IMR-90 (cell line): ENCODE measurements at regions not wholly inside any gene's neighbourhood (a gene's known extent, or its start where the extent isn't known, plus 50 kb on each side); places are given as distances from the start of the nearest gene placed in this dataset.

Source experiments
- ATAC-seq: fragments of 200-7000 bp; cut with Tn5 transposase; 2 replicates; pipeline ENCODE4 v1.9.1; 2020; ENCODE audit warnings: low read depth, mild to moderate bottlenecking, moderate library complexity
- BruUV-seq: library from RNA; stranded (reverse); fragments of 400-500 nt; replicated peaks from 2 replicates; lab custom pipeline; 2021; lab: Mats Ljungman, UMichigan
- CTCF ChIA-PET: fragments of 300-600 bp; formaldehyde crosslinking; extraction: SDS; loops from one replicate; lab custom pipeline; 2021; ENCODE audit warnings: antibody characterized with exemption; lab: Yijun Ruan, JAX
- POLR2A ChIA-PET: fragments of 300-600 bp; sonication (Branson Sonifier 250); formaldehyde crosslinking; loops from one replicate; lab custom pipeline; 2022; ENCODE audit warnings: antibody characterized with exemption; ENCODE audit not compliant: unreplicated experiment; lab: Charles Lee
- DNase-seq: peaks from one replicate; pipeline ENCODE4 v3.0.0; 2013
- H2AFZ ChIP-seq: replicated peaks from 2 replicates; pipeline ENCODE3; 2013; ENCODE audit warnings: low read length, mild to moderate bottlenecking; ENCODE audit not compliant: poor library complexity
- H2AK5ac ChIP-seq: 2 replicates; pipeline ENCODE4 v1.6.1; 2013; ENCODE audit warnings: low read depth, low read length, inconsistent platforms
- H2AK9ac ChIP-seq: replicated peaks from 2 replicates; pipeline ENCODE3; 2013; ENCODE audit warnings: mild to moderate bottlenecking, low read depth, low read length, moderate library complexity; ENCODE audit not compliant: poor library complexity
- H2BK120ac ChIP-seq: 2 replicates; pipeline ENCODE4 v1.6.1; 2013; ENCODE audit warnings: low read depth, low read length, inconsistent platforms
- H2BK15ac ChIP-seq: 3 replicates; pipeline ENCODE4 v1.6.1; 2013; ENCODE audit warnings: low read depth, low read length, inconsistent platforms
- H2BK20ac ChIP-seq: 2 replicates; pipeline ENCODE4 v1.6.1; 2013; ENCODE audit warnings: low read depth, mild to moderate bottlenecking, inconsistent platforms, low read length, moderate library complexity
- H2BK5ac ChIP-seq: 2 replicates; pipeline ENCODE4 v1.6.1; 2013; ENCODE audit warnings: mild to moderate bottlenecking, low read depth, low read length, inconsistent platforms; ENCODE audit not compliant: poor library complexity, severe bottlenecking
- H3K14ac ChIP-seq: replicated peaks from 2 replicates; pipeline ENCODE4 v1.6.1; 2013; ENCODE audit warnings: low read depth, low read length, inconsistent platforms
- H3K18ac ChIP-seq: 2 replicates; pipeline ENCODE4 v1.6.1; 2013; ENCODE audit warnings: low read depth, low read length, control low read depth
- H3K23ac ChIP-seq: 2 replicates; pipeline ENCODE4 v1.6.1; 2013; ENCODE audit warnings: low read depth, low read length, inconsistent platforms
- H3K27ac ChIP-seq: 2 replicates; pipeline ENCODE4 v1.5.1; 2013; ENCODE audit warnings: mild to moderate bottlenecking, control low read depth, low read length; ENCODE audit not compliant: insufficient read depth
- H3K27me3 ChIP-seq: 2 replicates; pipeline ENCODE4 v1.6.1; 2013; ENCODE audit warnings: low read length; ENCODE audit not compliant: control insufficient read depth, insufficient read depth
- H3K36me3 ChIP-seq: 2 replicates; pipeline ENCODE4 v1.6.1; 2013; ENCODE audit warnings: low read length, mixed read lengths; ENCODE audit not compliant: control insufficient read depth, insufficient read depth
- H3K4ac ChIP-seq: 2 replicates; pipeline ENCODE4 v1.6.1; 2013; ENCODE audit warnings: low read depth, low read length, inconsistent platforms
- H3K4me1 ChIP-seq: 2 replicates; pipeline ENCODE4 v1.6.1; 2013; ENCODE audit warnings: low read length, mixed read lengths; ENCODE audit not compliant: control insufficient read depth, insufficient read depth
- H3K4me2 ChIP-seq: 2 replicates; pipeline ENCODE4 v1.6.1; 2013; ENCODE audit warnings: low read depth, mild to moderate bottlenecking, control low read depth, low read length, moderate library complexity
- H3K4me3 ChIP-seq: 2 replicates; pipeline ENCODE4 v1.5.1; 2013; ENCODE audit warnings: low read depth, mild to moderate bottlenecking, control low read depth, low read length, moderate library complexity; ENCODE audit not compliant: insufficient read depth
- H3K56ac ChIP-seq: 2 replicates; pipeline ENCODE4 v1.6.1; 2013; ENCODE audit warnings: low read length, inconsistent platforms; ENCODE audit not compliant: insufficient read depth; ENCODE audit errors: extremely low read depth
- H3K79me1 ChIP-seq, 2 experiments: 2 replicates each; pipeline ENCODE4 v1.6.1; 2013; ENCODE audit warnings: low read length in 2 of 2, inconsistent platforms in 1 of 2, low read depth in 1 of 2
- H3K9ac ChIP-seq: 2 replicates; pipeline ENCODE4 v1.6.1; 2013; ENCODE audit warnings: low read depth, low read length, control low read depth
- H3K9me1 ChIP-seq: 2 replicates; pipeline ENCODE4 v1.6.1; 2013; ENCODE audit warnings: low read length, inconsistent platforms; ENCODE audit not compliant: insufficient read depth
- H3K9me3 ChIP-seq: 2 replicates; pipeline ENCODE4 v1.6.1; 2013; ENCODE audit warnings: low read length; ENCODE audit not compliant: control insufficient read depth, insufficient read depth
- H4K20me1 ChIP-seq: 2 replicates; pipeline ENCODE4 v1.6.1; 2013; ENCODE audit warnings: low read length, inconsistent platforms; ENCODE audit not compliant: insufficient read depth
- H4K5ac ChIP-seq: 2 replicates; pipeline ENCODE4 v1.6.1; 2013; ENCODE audit warnings: mild to moderate bottlenecking, low read depth, low read length, control low read depth
- H4K8ac ChIP-seq, 2 experiments: 2 replicates each; pipeline ENCODE4 v1.6.1; 2013; ENCODE audit warnings: low read depth in 2 of 2, low read length in 2 of 2, control low read depth in 1 of 2, inconsistent platforms in 1 of 2
- H4K91ac ChIP-seq: 2 replicates; pipeline ENCODE4 v1.6.1; 2013; ENCODE audit warnings: low read depth, low read length, inconsistent platforms; ENCODE audit not compliant: insufficient read depth
- BHLHE40 ChIP-seq: fragments of 150-350 bp; IDR thresholded peaks from 2 replicates; pipeline ENCODE4 v1.6.1; 2016; ENCODE audit warnings: mild to moderate bottlenecking, low read depth, low read length
- ELK1 ChIP-seq: fragments of 150-350 bp; IDR thresholded peaks from 2 replicates; pipeline ENCODE4 v1.6.1; 2016; ENCODE audit warnings: low read depth, mild to moderate bottlenecking, low read length, moderate library complexity, borderline replicate concordance
- MAZ ChIP-seq: IDR thresholded peaks from 2 replicates; pipeline ENCODE4 v1.6.1; 2012; ENCODE audit warnings: low read depth, mild to moderate bottlenecking, low read length, improper control_type of control experiment, moderate library complexity, borderline replicate concordance
- POLR2A ChIP-seq: IDR thresholded peaks from 2 replicates; pipeline ENCODE4 v1.6.1; 2012; ENCODE audit warnings: mild to moderate bottlenecking, low read depth, low read length
- WGBS, 2 experiments: methylation state at CpG; one replicate each; pipeline versions ENCODE4 v1.1.5 to v1.1.7; 2013; ENCODE audit warnings: missing lambda C conversion rate in 2 of 2; ENCODE audit not compliant: insufficient read length in 1 of 2; ENCODE audit errors: extremely low coverage in 2 of 2; 5-methylcytosine and 5-hydroxymethylcytosine counted together
- dilution Hi-C: fragments of 300-500 bp; cut with HindIII; formaldehyde crosslinking; loops from one replicate; pipeline ENCODE4 v1.14.3; 2018; ENCODE audit warnings: low sequenced_read_pairs; ENCODE audit not compliant: unreplicated experiment
- in situ Hi-C: fragments of 300-500 bp; cut with MboI; formaldehyde crosslinking; loops from 3 replicates; pipeline ENCODE4 v1.14.3; 2019; ENCODE audit warnings: low sequenced_read_pairs, inconsistent platforms, mixed read lengths
- intact Hi-C: fragments of 100-400 bp; cut with micrococcal nuclease; formaldehyde crosslinking; loops from 2 replicates; pipeline ENCODE4 v1.10.0; 2022

- Histone ChIP-seq H2BK5ac (no peak overlapping the region), H4K91ac (no peak overlapping the region), H4K8ac (peak overlapping the region in 1 of 2 experiments; percentile 42; a peak in 2 of 4 replicates), H3K27ac (no peak overlapping the region), H2AFZ (peak overlapping the region; percentile 79), H2BK20ac (no peak overlapping the region), H3K4me2 (no peak overlapping the region), H3K4me3 (no peak overlapping the region), H2AK5ac (no peak overlapping the region), H3K14ac (0 out of 2 replicates have a peak overlapping the region, but pooled peaks have one; percentile 35), H4K20me1 (no peaks in the 10 kb centered on the region), H2AK9ac (peak overlapping the region; percentile 81), H4K5ac (no peak overlapping the region), H3K9me1 (no peaks in the 10 kb centered on the region), H3K79me1 (no peaks in the 10 kb centered on the region), H3K23ac (no peak overlapping the region), H2BK15ac (no peak overlapping the region), H3K27me3 (no peaks in the 10 kb centered on the region), H3K18ac (no peak overlapping the region), H2BK120ac (peak overlapping the region; percentile 16; the same call in 1 of the 2 replicates), H3K4ac (no peak overlapping the region; the same call in 1 of the 2 replicates), H3K9ac (no peak overlapping the region), H3K4me1 (no peaks in the 10 kb centered on the region), H3K36me3 (no peaks in the 10 kb centered on the region), H3K9me3 (peaks cover 4% of the 10 kb centered on the region; the same call in 1 of the 2 replicates), H3K56ac (no peak overlapping the region)
- POLR2A ChIA-PET: no interaction called here
- CTCF ChIA-PET: interaction anchor here (1.0 kb wide), 1 partner anchor 19 kb away, joined by 3 read pairs; no protein-coding TSS in a partner anchor
- WGBS, 2 experiments: no CpG with 5 or more reads among the region's 10 CpGs
- DNase-seq: peak; percentile 61
- dilution Hi-C loops (no loop called here), in situ Hi-C loops (no loop called here), intact Hi-C loops (no loop called here)
- TF ChIP-seq BHLHE40: no peak
- TF ChIP-seq ELK1: no peak
- TF ChIP-seq POLR2A: no peak
- no peak for TF ChIP-seq MAZ
- no TSS peak for BruUV-seq
- peak; percentile 46; the same call in 1 of the 2 replicates for ATAC-seq
Observed at GRCh38 chr9:78811622-78812276, 514.8 kb downstream of the PSAT1 start.
